Renal cortical epithelial cell (primary cell): ENCODE measurements at regions not wholly inside any gene's neighbourhood (a gene's known extent, or its start where the extent isn't known, plus 50 kb on each side); places are given as distances from the start of the nearest gene placed in this dataset.

Experiments used
- DNase-seq: peaks from one replicate; pipeline ENCODE4 v3.0.0-alpha.2; 2011; ENCODE audit warnings: low read depth

DNA sequence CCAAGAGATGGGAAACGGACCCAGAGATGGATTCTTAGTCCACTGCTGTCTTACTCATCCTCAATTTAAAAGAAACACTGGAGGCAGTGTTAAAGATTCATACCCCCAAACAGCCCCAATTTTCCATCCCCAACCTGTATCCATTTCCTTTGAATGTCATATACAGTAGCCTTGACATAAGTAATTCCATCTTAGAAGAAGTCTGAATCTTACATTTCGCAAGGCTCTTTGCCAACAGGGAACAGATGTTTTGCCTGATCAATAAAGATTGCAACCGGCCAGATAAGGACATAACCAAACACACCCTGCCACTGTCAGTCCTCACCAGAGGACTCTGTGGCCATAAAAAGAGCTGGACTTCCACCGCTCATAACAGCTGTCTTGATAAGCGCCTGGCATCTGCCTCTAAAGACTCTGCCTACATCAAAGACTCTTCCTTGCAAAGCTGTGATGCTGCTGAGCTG, 59.0 kb upstream of the MED9 start:
- no peak for DNase-seq

DNA sequence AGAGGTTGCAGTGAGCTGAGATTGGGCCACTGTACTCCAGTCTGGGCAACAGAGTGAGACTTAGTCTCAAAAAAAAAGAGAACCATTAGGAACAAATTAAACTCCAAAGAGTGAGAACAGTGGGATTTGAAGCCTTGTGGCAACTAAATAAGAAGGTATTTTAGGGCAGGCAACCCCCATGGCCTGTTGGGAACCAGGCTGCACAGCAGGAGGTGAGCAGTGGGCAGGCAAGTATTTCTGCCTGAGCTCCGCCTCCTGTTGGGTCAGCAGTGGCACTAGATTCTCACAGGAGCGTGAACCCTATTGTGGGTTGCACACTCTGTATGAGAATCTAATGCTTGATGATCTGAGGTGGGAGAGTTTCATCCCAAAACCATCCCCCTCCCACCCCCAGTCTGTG, 57.6 kb upstream of the MED9 start:
- no peak for DNase-seq

DNA sequence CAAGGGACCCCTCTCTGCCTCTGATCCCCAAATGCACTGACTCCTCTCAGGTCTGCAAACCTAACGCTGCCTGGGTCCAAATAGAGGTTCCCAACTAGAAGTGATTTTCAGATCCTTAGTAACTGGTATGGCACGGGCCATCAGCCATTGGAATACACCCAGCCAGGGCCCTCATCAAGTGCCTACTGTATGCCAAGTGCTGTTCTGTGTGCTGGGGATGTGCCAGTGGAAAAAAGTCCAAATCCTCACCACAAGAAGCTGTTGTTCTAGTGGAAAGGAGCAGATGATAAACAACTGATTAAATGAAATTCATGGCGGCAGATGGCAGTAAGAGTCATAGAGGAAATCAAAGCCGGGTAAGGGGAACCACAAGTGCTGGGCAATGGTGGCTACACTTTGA, 57.2 kb upstream of the MED9 start:
- DNase-seq, result no peak

DNA sequence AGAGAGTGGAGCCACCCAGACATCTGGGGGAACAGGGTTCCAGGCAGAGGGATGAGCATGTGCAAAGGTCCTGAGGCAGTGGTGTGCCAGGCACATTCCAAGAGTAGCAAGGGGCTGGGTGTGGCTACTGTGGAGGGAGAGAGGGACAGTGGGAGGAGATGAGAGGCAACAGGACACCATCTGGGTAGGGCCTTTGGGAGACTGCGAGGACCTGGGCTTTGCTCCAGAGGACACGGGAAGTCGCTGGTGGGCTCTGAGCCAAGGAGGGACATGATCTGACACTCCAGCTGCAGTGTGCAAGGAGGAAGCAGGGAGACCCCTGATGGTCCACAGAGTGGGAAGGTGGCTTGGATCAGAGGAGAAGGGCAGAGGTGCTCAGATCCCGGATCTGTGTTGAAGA, 56.7 kb upstream of the MED9 start:
- no peak for DNase-seq

DNA sequence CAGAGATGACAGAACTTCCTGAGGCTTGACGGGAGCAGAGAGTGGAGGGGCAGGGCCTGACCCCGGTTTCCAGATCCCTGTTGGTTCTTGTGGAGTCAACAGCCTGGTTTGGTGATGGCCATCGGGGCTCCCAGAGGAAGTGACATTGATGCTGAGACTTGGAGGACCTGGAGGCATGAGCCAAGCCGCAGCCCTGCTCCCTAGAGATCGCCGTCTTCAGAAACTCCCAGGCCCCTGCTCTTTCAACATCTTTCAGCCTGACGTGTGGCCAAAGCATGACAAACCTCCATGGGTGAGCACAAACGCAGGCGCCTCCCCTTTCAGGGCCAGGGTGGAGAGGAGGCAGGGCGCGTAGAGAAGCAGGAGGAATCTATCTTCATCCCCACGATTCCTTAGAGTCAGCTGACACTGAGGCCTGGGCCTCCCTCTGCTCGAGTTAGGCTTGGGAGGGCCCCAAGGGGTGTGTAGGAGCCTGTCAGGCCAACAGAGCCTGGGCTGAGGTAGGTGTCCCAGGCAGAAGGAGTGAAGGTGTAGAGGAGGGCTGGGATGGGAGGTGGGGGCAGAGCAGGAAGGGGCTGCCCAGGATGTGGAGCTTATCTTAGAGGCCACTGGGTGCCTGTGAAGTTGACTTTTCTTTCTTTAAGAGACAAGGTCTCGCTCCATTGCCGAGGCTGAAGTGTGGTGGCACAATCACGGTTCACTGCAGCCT, 56.1 kb upstream of the MED9 start:
- DNase-seq, result no peak

DNA sequence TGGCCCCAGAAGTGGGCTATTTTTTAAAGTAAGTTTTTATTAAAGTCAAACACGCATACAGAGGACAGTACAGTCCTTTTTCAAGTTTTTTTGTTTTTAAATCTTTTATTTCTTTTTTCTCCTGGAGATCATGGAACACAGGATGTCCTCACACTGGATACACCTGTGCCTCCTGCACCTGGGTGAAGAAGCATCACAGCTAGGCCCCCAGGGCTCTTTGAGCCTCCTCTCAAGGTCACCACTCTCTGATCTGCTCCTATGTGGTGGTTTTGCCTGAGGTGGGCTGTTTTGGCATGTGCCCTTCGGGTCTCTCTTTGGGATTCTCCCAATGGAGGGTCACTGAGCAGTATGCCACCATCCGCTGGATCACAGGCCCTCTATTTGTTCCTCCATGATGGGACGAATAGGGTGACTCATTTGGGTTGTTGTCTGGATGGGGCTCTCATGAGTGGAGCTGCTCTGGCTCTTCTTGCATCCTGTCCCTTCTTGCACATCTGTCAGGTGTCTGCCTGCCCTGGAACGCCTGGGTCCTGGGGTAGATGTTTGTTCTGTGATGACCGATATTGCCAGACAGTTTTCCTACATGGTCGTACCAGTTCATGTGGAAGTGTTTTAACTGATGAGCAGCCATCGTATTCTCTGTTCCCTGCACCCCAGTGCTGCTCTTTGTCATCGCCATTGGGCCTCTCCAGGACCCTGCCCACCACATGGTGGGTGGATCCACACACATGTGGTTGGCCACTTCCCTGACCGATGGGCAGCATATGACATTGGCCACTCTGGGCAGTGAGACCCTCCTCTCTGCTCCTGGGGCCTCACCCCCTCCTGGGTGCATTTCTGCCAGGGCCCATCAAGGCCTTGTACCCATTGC, 55.2 kb upstream of the MED9 start:
- no peak for DNase-seq

DNA sequence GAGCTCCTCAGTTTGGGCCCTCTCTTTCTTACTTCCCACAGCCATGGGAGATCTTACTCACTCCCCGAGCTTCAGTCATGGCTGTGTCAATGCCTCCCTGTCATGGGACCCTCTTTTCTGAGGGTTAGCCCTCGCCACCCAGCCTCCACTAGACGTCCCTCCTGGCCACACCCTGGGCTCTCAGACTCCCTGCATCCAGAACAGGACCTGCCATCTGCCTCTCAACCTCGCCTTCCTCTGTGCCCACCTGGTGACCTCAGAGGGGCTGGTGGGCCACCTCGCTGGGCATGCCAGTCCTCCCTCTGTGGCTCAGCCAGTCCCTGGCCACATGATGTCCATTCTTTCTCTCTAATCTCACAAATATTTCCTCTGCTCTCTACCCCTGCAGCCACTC, 54.6 kb upstream of the MED9 start:
- no peak for DNase-seq

DNA sequence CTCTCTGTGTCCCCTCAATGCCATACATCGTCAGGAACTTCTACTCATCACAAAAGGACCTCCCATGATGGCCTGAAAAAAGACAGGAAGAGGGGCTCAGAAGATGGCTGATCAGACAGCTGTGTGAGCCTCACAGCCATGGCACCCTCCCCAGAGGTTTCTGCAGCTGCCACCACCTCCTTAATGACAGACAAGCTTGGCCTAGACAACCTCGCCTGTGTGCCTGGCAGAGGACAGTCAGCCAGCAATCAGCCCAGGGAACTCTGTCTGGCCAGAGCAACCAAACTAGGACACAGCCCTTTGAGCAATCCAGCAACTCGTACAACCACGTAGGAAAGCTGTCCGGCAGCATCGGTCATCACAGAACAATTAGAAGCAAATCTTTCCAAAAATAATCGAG, 54.2 kb upstream of the MED9 start:
- DNase-seq, result no peak

DNA sequence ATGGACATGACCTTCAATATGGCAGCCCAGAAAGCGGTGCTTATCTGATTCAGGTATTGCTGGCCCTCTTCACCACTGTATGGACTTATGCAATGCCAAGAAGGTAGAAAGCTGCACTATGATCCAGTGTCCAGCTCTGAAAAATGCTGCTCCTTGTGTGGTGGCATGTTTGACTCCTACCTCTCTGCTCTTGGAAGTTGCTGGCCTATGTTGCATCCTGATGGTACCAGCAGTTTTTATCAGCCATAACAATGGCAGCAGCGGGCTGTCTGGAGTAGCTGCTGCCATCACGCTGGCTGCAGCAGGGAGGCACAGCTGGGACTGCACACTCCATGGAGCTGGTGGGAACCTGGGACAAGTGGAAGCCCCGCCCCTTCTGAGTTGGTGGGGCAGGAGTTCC, 53.1 kb upstream of the MED9 start:
- DNase-seq, result no peak

DNA sequence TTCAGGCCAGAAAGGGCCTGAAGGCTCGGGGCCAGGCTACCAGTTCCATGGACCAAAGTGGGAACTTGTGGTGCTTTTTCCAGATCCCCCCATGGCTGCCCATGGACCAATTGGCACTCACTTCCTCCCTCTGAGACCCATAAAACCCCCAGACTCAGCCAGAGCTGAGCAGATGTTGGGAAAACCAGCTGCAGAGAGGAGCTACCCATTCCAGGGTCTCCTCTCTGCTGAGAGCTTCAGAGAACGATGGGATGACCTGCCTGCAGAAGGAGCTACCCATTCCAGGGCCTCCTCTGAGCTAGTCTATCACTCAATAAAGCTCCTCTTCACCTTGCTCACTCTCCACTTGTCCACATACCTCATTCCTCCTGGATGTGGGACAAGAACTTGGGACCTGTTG, 52.2 kb upstream of the MED9 start:
- no peak for DNase-seq

DNA sequence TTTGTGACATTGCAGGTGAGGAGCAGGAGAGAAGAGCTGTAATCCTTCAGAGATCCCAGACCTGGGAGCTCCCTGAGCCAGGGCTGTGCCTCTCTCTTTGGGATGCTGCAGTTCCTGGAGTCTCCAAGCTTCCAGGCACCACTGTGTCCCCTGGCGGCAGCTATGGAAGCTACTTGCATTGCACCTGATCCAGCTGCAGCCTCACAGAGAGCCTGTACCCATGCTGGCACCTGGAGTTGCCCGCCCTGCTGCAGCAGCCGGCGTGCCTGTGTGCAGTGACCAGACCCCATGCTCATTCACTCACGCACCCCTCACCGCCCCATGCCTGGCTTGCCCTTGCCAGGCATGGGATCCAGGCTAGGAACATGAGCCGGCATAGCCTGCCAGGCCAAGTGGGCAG, 51.8 kb upstream of the MED9 start:
- no peak for DNase-seq

DNA sequence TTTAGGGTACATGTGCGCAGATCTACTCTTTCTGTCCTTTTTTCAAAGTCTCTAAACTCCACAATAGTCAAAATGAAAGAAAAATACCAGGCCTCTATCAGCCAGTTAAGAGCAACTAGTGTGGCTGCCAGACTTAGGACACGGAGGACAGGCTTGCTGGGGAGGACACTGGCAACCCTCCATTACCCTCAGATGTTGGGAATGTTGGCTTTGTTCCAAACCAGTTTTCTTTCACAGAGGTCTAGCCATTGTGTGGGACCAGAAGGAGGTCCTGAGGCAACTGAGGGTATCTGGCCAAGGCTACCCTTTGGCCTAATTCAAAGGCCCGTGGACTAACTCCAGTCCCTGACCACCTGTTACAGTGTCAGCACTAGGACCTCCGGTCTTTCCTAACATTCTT, 51.2 kb upstream of the MED9 start:
- peak; percentile 59 for DNase-seq

DNA sequence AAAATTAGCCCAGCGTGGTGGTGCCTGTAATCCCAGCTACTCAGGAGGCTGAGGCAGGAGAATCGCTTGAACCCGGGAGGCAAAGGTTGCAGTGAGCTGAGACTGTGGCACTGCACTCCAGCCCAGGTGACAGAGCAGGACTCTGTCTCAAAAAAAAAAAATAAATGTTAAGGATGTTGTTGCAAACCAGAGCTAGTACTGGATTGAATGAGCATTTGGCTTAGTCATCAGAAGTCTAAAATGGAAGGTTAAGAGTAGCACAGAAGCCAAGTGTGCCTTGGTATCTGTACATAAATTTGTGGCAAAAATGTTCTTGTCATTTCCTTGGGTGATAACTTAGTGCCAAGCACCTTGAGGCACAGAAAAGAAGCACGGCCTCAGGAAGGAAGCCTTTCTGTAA, 50.6 kb upstream of the MED9 start:
- no peak for DNase-seq
